OCI-LY7 (cell line): ENCODE measurements at regions not wholly inside any gene's neighbourhood (a gene's known extent, or its start where the extent isn't known, plus 50 kb on each side); places are given as distances from the start of the nearest gene placed in this dataset.

Source experiments
- BruUV-seq: library from RNA; stranded (reverse); fragments of 400-500 nt; replicated peaks from 2 replicates; lab custom pipeline; 2021; lab: Mats Ljungman, UMichigan
- CTCF ChIA-PET: fragments of 300-600 bp; sonication (Branson Sonifier 250); formaldehyde crosslinking; loops from one replicate; lab custom pipeline; 2022; ENCODE audit warnings: antibody characterized with exemption; ENCODE audit not compliant: unreplicated experiment; lab: Charles Lee
- POLR2A ChIA-PET: fragments of 300-600 bp; sonication (Branson Sonifier 250); formaldehyde crosslinking; loops from one replicate; lab custom pipeline; 2022; ENCODE audit warnings: antibody characterized with exemption; lab: Charles Lee
- DNase-seq: peaks from one replicate; pipeline ENCODE4 v3.0.0-alpha.2; 2015; ENCODE audit warnings: low spot score
- H2AFZ ChIP-seq: fragments of 200-600 bp; sonication (generic), shearing (Covaris generic); 2 replicates; pipeline ENCODE4 v1.6.1; 2014; ENCODE audit warnings: mild to moderate bottlenecking, antibody characterized with exemption, low read length, moderate library complexity
- H3K27ac ChIP-seq: fragments of 200-600 bp; sonication (generic); 2 replicates; pipeline ENCODE4 v1.5.1; 2014; ENCODE audit warnings: mixed run types, low read depth, mild to moderate bottlenecking, moderate library complexity, low read length, inconsistent platforms; ENCODE audit not compliant: poor library complexity, severe bottlenecking
- H3K36me3 ChIP-seq: fragments of 200-600 bp; sonication (generic); 2 replicates; pipeline ENCODE4 v1.6.1; 2014; ENCODE audit warnings: mild to moderate bottlenecking, antibody characterized with exemption, low read length, moderate library complexity, mixed read lengths; ENCODE audit not compliant: insufficient read depth
- H3K4me1 ChIP-seq: fragments of 200-600 bp; sonication (generic); 2 replicates; pipeline ENCODE4 v1.5.1; 2014; ENCODE audit warnings: mild to moderate bottlenecking, low read length; ENCODE audit not compliant: insufficient read depth, poor library complexity, severe bottlenecking
- H3K4me2 ChIP-seq: fragments of 200-600 bp; sonication (generic); 2 replicates; pipeline ENCODE4 v1.6.1; 2014; ENCODE audit warnings: mild to moderate bottlenecking, low read length
- H3K4me3 ChIP-seq: fragments of 200-600 bp; sonication (generic); 2 replicates; pipeline ENCODE4 v1.5.1; 2014; ENCODE audit warnings: mild to moderate bottlenecking, low read depth, low read length; ENCODE audit not compliant: poor library complexity, severe bottlenecking
- H3K79me2 ChIP-seq: fragments of 200-600 bp; sonication (generic); 2 replicates; pipeline ENCODE4 v1.6.1; 2016; ENCODE audit warnings: low read depth, mild to moderate bottlenecking, low read length, moderate library complexity, mixed read lengths; ENCODE audit not compliant: insufficient read depth
- H3K9me2 ChIP-seq: fragments of 200-600 bp; sonication (generic); 2 replicates; pipeline ENCODE4 v1.6.1; 2016; ENCODE audit warnings: mild to moderate bottlenecking, low read length, mixed read lengths; ENCODE audit not compliant: insufficient read depth
- H3K9me3 ChIP-seq: fragments of 200-600 bp; sonication (generic); 2 replicates; pipeline ENCODE4 v1.6.1; 2014; ENCODE audit warnings: mild to moderate bottlenecking, mixed run types, low read length, mixed read lengths
- H4K20me1 ChIP-seq: fragments of 200-600 bp; sonication (generic); 2 replicates; pipeline ENCODE4 v1.6.1; 2014; ENCODE audit warnings: mild to moderate bottlenecking, antibody characterized with exemption, low read length, moderate library complexity, mixed read lengths; ENCODE audit not compliant: insufficient read depth
- CTCF ChIP-seq: fragments of 200-600 bp; sonication (generic); conservative IDR thresholded peaks from 2 replicates; pipeline ENCODE4 v1.5.1; 2014; ENCODE audit warnings: mild to moderate bottlenecking, antibody characterized with exemption, low read length, moderate library complexity, mixed read lengths
- EZH2phosphoT487 ChIP-seq: fragments of 200-600 bp; sonication (generic); IDR thresholded peaks from 2 replicates; pipeline ENCODE4 v1.6.1; 2018; ENCODE audit warnings: low read depth, borderline replicate concordance, mild to moderate bottlenecking, mixed run types, antibody characterized with exemption, low read length, moderate library complexity, mixed read lengths
- intact Hi-C: fragments of 100-400 bp; cut with micrococcal nuclease; formaldehyde crosslinking; loops from one replicate; pipeline ENCODE4 v1.10.0; 2022; ENCODE audit not compliant: unreplicated experiment

- H3K27ac ChIP-seq: no peak overlapping the region
- H3K4me3 ChIP-seq: no peak overlapping the region
- no peak for DNase-seq
- no peaks in the 10 kb centered on the region for H3K9me2 ChIP-seq
- H3K9me3 ChIP-seq: no peaks in the 10 kb centered on the region
- POLR2A ChIA-PET: no interaction called here
- no peaks in the 10 kb centered on the region for H3K4me1 ChIP-seq
- no peaks in the 10 kb centered on the region for H4K20me1 ChIP-seq
- H3K79me2 ChIP-seq: no peaks in the 10 kb centered on the region
- CTCF ChIA-PET: no interaction called here
- no peak for TF ChIP-seq EZH2phosphoT487
- TF ChIP-seq CTCF: no peak
- H3K4me2 ChIP-seq: no peak overlapping the region
- H2AFZ ChIP-seq: no peak overlapping the region
- BruUV-seq: no TSS peak
- H3K36me3 ChIP-seq: no peaks in the 10 kb centered on the region
- intact Hi-C loops: no loop called here
These were observed 330.5 kb upstream of the PRKX start for GRCh38 chrX:4043951-4044350.

GRCh38 chrX:4035874-4036273 lies 322.4 kb upstream of the PRKX start:
- intact Hi-C loops: no loop called here
- TF ChIP-seq CTCF (no peak), EZH2phosphoT487 (no peak)
- CTCF ChIA-PET: no interaction called here
- H3K9me2 ChIP-seq: no peaks in the 10 kb centered on the region
- no peak overlapping the region for H3K27ac ChIP-seq
- H3K36me3 ChIP-seq: no peaks in the 10 kb centered on the region
- no peak overlapping the region for H3K4me3 ChIP-seq
- no TSS peak for BruUV-seq
- H3K9me3 ChIP-seq: no peaks in the 10 kb centered on the region
- POLR2A ChIA-PET: no interaction called here
- no peak overlapping the region for H2AFZ ChIP-seq
- no peak overlapping the region for H3K4me2 ChIP-seq
- no peak for DNase-seq
- no peaks in the 10 kb centered on the region for H3K79me2 ChIP-seq
- H3K4me1 ChIP-seq: no peaks in the 10 kb centered on the region
- H4K20me1 ChIP-seq: no peaks in the 10 kb centered on the region

- Histone ChIP-seq H3K4me3 (no peak overlapping the region), H3K9me3 (no peaks in the 10 kb centered on the region), H3K9me2 (no peaks in the 10 kb centered on the region), H3K4me2 (no peak overlapping the region), H4K20me1 (no peaks in the 10 kb centered on the region), H3K27ac (no peak overlapping the region), H2AFZ (no peak overlapping the region), H3K36me3 (no peaks in the 10 kb centered on the region), H3K4me1 (no peaks in the 10 kb centered on the region), H3K79me2 (no peaks in the 10 kb centered on the region)
- CTCF ChIA-PET: no interaction called here
- no peak for DNase-seq
- intact Hi-C loops: no loop called here
- TF ChIP-seq EZH2phosphoT487: no peak
- no peak for TF ChIP-seq CTCF
- POLR2A ChIA-PET: no interaction called here
- BruUV-seq: no TSS peak
These were observed 314.7 kb upstream of the PRKX start for GRCh38 chrX:4028151-4028550.
